Endothelial cell of umbilical vein (primary cell): ENCODE measurements at regions not wholly inside any gene's neighbourhood (a gene's known extent, or its start where the extent isn't known, plus 50 kb on each side); places are given as distances from the start of the nearest gene placed in this dataset.

Source experiments
- BruUV-seq: library from RNA; stranded (reverse); fragments of 400-500 nt; replicated peaks from 2 replicates; lab custom pipeline; 2021; lab: Mats Ljungman, UMichigan
- CTCF ChIA-PET: fragments of 300-600, 350-600 bp; sonication (Branson Sonifier 250); formaldehyde crosslinking; loops from one replicate; lab custom pipeline; 2021; ENCODE audit warnings: antibody characterized with exemption, inconsistent platforms; lab: Charles Lee
- POLR2A ChIA-PET: fragments of 300-600, 350-600 bp; sonication (Branson Sonifier 250); formaldehyde crosslinking; loops from one replicate; lab custom pipeline; 2021; ENCODE audit warnings: antibody characterized with exemption, inconsistent platforms; lab: Charles Lee
- DNase-seq: peaks from one replicate; pipeline ENCODE4 v3.0.0-alpha.2; 2011; ENCODE audit warnings: low read depth, low spot score
- FAIRE-seq: peaks from 2 replicates; lab custom pipeline; 2011; peaks lifted over from hg19 to GRCh38; lab: Jason Lieb, UNC
- H2AFZ ChIP-seq: 2 replicates; pipeline ENCODE4 v1.6.0; 2012; ENCODE audit warnings: low read depth, low read length, control low read depth, inconsistent platforms
- H3K27ac ChIP-seq: 2 replicates; pipeline ENCODE4 v1.5.1; 2011; ENCODE audit warnings: low read depth, mild to moderate bottlenecking, control low read depth, low read length, moderate library complexity; ENCODE audit not compliant: insufficient read depth
- H3K27me3 ChIP-seq, 2 experiments: 2 replicates each; pipeline versions ENCODE4 v1.6.0 to v1.6.1; 2011; ENCODE audit warnings: low read length in 2 of 2, mixed read lengths in 1 of 2; ENCODE audit not compliant: control insufficient read depth in 2 of 2, insufficient read depth in 2 of 2
- H3K36me3 ChIP-seq, 2 experiments: 2 replicates in 1 of 2; 3 replicates in 1 of 2; pipeline ENCODE4 v1.5.1; 2011; ENCODE audit warnings: low read length in 2 of 2, mild to moderate bottlenecking in 1 of 2, moderate library complexity in 1 of 2; ENCODE audit not compliant: control insufficient read depth in 2 of 2, insufficient read depth in 2 of 2; ENCODE audit errors: extremely low read depth in 1 of 2
- H3K4me1 ChIP-seq: 3 replicates; pipeline ENCODE4 v1.5.1; 2011; ENCODE audit warnings: mild to moderate bottlenecking, low read length; ENCODE audit not compliant: control insufficient read depth, insufficient read depth; ENCODE audit errors: extremely low read depth
- H3K4me2 ChIP-seq: 2 replicates; pipeline ENCODE4 v1.6.1; 2011; ENCODE audit warnings: low read length, control low read depth, mixed read lengths; ENCODE audit not compliant: insufficient read depth
- H3K4me3 ChIP-seq, 3 experiments: fragments of 200-600 bp in 1 of 3; sonication (generic), shearing (Covaris generic) in 1 of 3; replicated peaks in 1 of 3; 2 replicates each; pipeline ENCODE4 v1.5.1; 2011 to 2016; ENCODE audit warnings: control low read depth in 3 of 3, low read length in 3 of 3, mild to moderate bottlenecking in 2 of 3, inconsistent platforms in 1 of 3, low read depth in 1 of 3, moderate library complexity in 1 of 3; ENCODE audit not compliant: insufficient read depth in 1 of 3
- H3K79me2 ChIP-seq: 2 replicates; pipeline ENCODE4 v1.6.0; 2012; ENCODE audit warnings: low read length, inconsistent platforms; ENCODE audit not compliant: control insufficient read depth, insufficient read depth
- H3K9ac ChIP-seq: replicated peaks from 2 replicates; pipeline ENCODE3; 2011; ENCODE audit warnings: low read length, control low read depth; ENCODE audit not compliant: insufficient read depth; ENCODE audit errors: extremely low read depth
- H3K9me1 ChIP-seq: replicated peaks from 3 replicates; pipeline ENCODE4 v1.6.0; 2011; ENCODE audit warnings: mild to moderate bottlenecking, low read length; ENCODE audit not compliant: control insufficient read depth, insufficient read depth; ENCODE audit errors: extremely low read depth
- H3K9me3 ChIP-seq: replicated peaks from 2 replicates; pipeline ENCODE4 v1.5.1; 2012; ENCODE audit warnings: low read length, inconsistent platforms; ENCODE audit not compliant: control insufficient read depth, insufficient read depth
- H4K20me1 ChIP-seq: replicated peaks from 2 replicates; pipeline ENCODE3; 2011; ENCODE audit warnings: mild to moderate bottlenecking, low read length; ENCODE audit not compliant: control insufficient read depth, insufficient read depth; ENCODE audit errors: extremely low read depth
- EZH2 ChIP-seq: IDR thresholded peaks from 2 replicates; pipeline ENCODE4 v1.6.1; 2012; ENCODE audit warnings: borderline replicate concordance, low read depth, mild to moderate bottlenecking, moderate library complexity, low read length, inconsistent platforms; ENCODE audit not compliant: severe bottlenecking
- FOS ChIP-seq: IDR thresholded peaks from 2 replicates; pipeline ENCODE4 v1.6.1; 2011; ENCODE audit warnings: mild to moderate bottlenecking, low read length, moderate library complexity, borderline replicate concordance; ENCODE audit not compliant: insufficient read depth
- GATA2 ChIP-seq: IDR thresholded peaks from 2 replicates; pipeline ENCODE4 v1.7.0; 2011; ENCODE audit warnings: low read depth, mild to moderate bottlenecking, moderate library complexity, mixed read lengths, low read length; ENCODE audit not compliant: insufficient read length, insufficient read depth
- JUN ChIP-seq: IDR thresholded peaks from 2 replicates; pipeline ENCODE4 v1.6.1; 2011; ENCODE audit warnings: borderline replicate concordance, low read depth; ENCODE audit not compliant: insufficient read length, insufficient read depth
- MYC ChIP-seq: IDR thresholded peaks from one replicate; pipeline ENCODE4 v1.6.1; 2011; ENCODE audit warnings: mild to moderate bottlenecking, low read depth, low read length
- POLR2A ChIP-seq: IDR thresholded peaks from 2 replicates; pipeline ENCODE4 v1.6.1; 2012; ENCODE audit warnings: low read depth, mild to moderate bottlenecking, control low read depth, low read length
- POLR2AphosphoS5 ChIP-seq: IDR thresholded peaks from 2 replicates; pipeline ENCODE4 v1.6.1; 2012; ENCODE audit warnings: low read depth, mild to moderate bottlenecking, control low read depth, low read length, moderate library complexity; ENCODE audit not compliant: insufficient read depth
- dilution Hi-C: fragments of 300-500 bp; cut with MboI; formaldehyde crosslinking; loops from one replicate; pipeline ENCODE4 v1.15.0; 2019; ENCODE audit warnings: low sequenced_read_pairs; ENCODE audit not compliant: extremely low pct_ligation_motif_present
- intact Hi-C: fragments of 100-400 bp; cut with micrococcal nuclease; formaldehyde crosslinking; loops from one replicate; pipeline ENCODE4 v1.10.0; 2022
- TF ChIP-seq, protein P1 (sequence below), 2 donors: IDR thresholded peaks; 1 replicate in 1 of 2; 2 replicates in 1 of 2; pipeline ENCODE4 v1.5.1; 2011; ENCODE audit warnings: low read length in 2 of 2, mild to moderate bottlenecking in 2 of 2, moderate library complexity in 2 of 2, control low read depth in 1 of 2, inconsistent platforms in 1 of 2, low read depth in 1 of 2; ENCODE audit not compliant: insufficient read depth in 1 of 2; ENCODE audit errors: extremely low read depth in 1 of 2
- TF ChIP-seq, protein P2 (sequence below): IDR thresholded peaks from 2 replicates; pipeline ENCODE4 v1.6.1; 2011; ENCODE audit not compliant: insufficient read depth, insufficient read length

DNA sequence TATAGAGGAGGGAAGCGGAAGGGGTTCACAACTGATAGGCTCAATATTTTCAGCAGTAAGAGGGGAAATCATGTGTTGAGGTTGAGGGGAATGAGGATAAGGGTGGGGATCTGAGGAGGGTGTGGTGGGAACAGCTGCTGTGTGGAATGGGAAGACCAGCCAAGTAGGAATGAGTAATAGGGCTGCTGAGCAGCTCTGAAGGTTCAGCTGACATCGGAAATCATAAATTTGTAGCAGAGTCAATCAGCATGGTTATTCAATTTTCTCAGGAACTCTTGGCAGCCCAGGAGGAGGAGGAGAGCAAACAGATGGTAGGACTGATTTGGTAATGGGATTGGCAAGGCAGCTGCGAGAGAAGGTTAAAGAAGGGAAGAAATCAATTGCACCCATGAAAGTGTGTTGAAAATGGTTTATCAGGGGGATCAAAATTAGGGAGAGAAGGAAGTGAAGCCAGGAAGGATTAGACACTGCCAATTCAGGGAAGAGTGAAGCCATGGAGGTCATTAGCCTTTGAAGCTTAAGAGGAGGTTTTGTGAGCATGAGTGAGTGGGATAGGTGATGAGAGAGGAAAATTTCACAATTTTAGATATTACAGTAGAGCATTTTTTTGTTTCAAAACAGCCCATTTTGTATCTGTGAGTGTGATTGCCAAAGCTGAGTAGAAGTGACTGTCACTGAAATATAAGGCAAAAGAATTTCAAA lies 82.6 kb downstream of the PCDH7 start:
- Histone ChIP-seq H2AFZ (peak overlapping the region; percentile 11), H3K27me3 (no peaks in the 10 kb centered on the region), H3K36me3 (no peaks in the 10 kb centered on the region), H3K4me1 (peaks cover 9% of the 10 kb centered on the region), H3K9ac (no peak overlapping the region), H3K9me3 (no peaks in the 10 kb centered on the region), H3K4me2 (peak overlapping the region; percentile 13), H3K9me1 (no peaks in the 10 kb centered on the region), H4K20me1 (no peaks in the 10 kb centered on the region), H3K4me3 (no peak overlapping the region), H3K79me2 (no peaks in the 10 kb centered on the region), H3K27ac (no peak overlapping the region)
- POLR2A ChIA-PET: no interaction called here
- TF ChIP-seq JUN (no peak), POLR2A (no peak), FOS (peak; percentile 46), POLR2AphosphoS5 (peak; percentile 49), MYC (no peak), GATA2 (peak; percentile 69), EZH2 (no peak)
- TF ChIP-seq, protein P1, sequence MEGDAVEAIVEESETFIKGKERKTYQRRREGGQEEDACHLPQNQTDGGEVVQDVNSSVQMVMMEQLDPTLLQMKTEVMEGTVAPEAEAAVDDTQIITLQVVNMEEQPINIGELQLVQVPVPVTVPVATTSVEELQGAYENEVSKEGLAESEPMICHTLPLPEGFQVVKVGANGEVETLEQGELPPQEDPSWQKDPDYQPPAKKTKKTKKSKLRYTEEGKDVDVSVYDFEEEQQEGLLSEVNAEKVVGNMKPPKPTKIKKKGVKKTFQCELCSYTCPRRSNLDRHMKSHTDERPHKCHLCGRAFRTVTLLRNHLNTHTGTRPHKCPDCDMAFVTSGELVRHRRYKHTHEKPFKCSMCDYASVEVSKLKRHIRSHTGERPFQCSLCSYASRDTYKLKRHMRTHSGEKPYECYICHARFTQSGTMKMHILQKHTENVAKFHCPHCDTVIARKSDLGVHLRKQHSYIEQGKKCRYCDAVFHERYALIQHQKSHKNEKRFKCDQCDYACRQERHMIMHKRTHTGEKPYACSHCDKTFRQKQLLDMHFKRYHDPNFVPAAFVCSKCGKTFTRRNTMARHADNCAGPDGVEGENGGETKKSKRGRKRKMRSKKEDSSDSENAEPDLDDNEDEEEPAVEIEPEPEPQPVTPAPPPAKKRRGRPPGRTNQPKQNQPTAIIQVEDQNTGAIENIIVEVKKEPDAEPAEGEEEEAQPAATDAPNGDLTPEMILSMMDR (IDR thresholded peaks at IDR 0.05; ENCODE audit: extremely low read depth in 1 of 2, insufficient read depth in 1 of 2, low read depth in 1 of 2, low read length in 2 of 2): no peak
- TF ChIP-seq, protein P2, sequence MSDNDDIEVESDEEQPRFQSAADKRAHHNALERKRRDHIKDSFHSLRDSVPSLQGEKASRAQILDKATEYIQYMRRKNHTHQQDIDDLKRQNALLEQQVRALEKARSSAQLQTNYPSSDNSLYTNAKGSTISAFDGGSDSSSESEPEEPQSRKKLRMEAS: no peak
- CTCF ChIA-PET: interaction anchor here (2.0 kb wide), 1 partner anchor 11 kb away, joined by 6 read pairs; no protein-coding TSS in a partner anchor
- no TSS peak for BruUV-seq
- dilution Hi-C loops (no loop called here), intact Hi-C loops (no loop called here)
- FAIRE-seq (no peak), DNase-seq (peak; percentile 75)
